Fibroblast of skin of left quadriceps (primary cell): ENCODE measurements at regions not wholly inside any gene's neighbourhood (a gene's known extent, or its start where the extent isn't known, plus 50 kb on each side); places are given as distances from the start of the nearest gene placed in this dataset.

Source experiments
- DNase-seq, 2 experiments: peaks; one replicate each; pipeline ENCODE4 v3.0.0-alpha.2; 2013; ENCODE audit warnings: low read depth in 2 of 2

- no peak for DNase-seq
Observed at GRCh38 chr4:153852501-153852900, 63.6 kb upstream of the SFRP2 start.

GRCh38 chr4:153850533-153851280, 61.8 kb upstream of the SFRP2 start:
- no peak for DNase-seq

DNA sequence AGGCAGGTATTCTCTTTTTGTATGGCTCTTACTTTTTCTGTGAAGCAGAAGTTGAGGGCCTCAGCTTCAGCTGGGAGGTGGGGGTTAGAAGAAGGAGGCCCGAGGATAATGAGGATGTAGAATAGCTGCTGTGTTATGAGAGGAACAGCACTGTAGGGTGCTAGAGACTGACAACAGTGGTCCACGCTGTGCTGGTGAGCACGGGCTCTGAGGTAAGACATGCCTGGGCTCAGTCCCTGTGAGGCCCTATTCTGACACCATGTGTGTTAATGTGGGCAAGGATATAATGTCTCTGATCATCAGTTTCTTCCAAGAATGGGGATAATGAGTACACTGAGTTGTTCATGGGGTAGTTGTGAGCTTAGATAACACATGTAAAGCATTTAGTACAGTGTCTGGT, 55.3 kb upstream of the SFRP2 start:
- DNase-seq = no peak
